ENCODE measurements at regions not wholly inside any gene's neighbourhood (a gene's known extent, or its start where the extent isn't known, plus 50 kb on each side); places are given as distances from the start of the nearest gene placed in this dataset.

GRCh38 chr10:6342096-6342685 lies 139.5 kb downstream of the PFKFB3 start:
- no peak for DNase-seq (ENCODE audit: low read depth)

- no peak for DNase-seq (ENCODE audit: low read depth)
These were observed 140.7 kb downstream of the PFKFB3 start for GRCh38 chr10:6343305-6344010.

- DNase-seq (ENCODE audit: low read depth) = no peak
These were observed 142.7 kb downstream of the PFKFB3 start for GRCh38 chr10:6345404-6345803.

DNA sequence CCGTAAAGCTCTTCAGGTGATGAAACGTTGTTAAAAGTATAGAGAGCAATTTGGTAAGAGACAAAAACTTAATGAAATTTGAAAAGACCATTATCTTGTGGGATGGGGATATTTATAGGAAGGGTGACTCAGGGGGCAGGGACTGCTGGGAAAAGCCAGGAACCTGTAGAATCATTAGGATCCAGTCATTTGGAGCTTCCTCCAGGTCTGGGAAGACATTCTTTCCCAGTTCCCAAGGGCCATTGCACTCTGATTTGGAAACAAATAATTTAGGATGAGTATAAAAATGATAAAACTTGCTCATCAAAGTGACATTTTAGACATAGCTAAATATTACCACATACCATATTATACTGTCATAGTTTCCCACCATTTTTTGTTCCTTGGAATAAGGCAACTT lies 143.9 kb downstream of the PFKFB3 start:
- peak; percentile 11 for DNase-seq (ENCODE audit: low read depth)

DNA sequence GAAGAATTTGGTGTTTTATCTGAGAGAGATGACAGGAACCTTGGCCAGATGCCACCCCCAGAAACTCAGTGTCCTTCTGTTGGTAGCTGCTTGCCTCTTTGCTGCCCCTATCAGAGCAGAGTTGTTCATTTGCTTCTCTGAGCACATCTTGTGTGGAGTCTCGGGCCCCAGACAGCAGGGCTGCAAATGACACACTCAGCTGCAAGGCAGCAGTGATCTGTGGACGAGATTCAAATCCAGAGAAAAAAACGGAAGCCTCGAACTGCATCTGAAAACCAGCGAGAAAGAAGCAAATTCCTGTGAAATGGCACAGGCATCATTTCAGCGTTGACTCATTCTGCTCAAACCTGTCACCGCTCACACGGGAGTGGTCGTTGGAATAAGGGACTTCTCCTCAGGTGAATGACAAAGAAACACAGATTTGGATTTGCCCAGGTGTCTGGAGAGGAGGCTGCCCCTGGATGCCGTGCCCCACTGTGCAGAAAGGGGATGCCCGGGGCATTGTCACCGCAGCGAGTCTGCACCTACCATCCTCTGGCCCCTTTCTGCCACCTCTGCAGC lies 144.7 kb downstream of the PFKFB3 start:
- peak; percentile 32 for DNase-seq (ENCODE audit: low read depth)

- peak; percentile 21 for DNase-seq (ENCODE audit: low read depth)
These were observed 145.6 kb downstream of the PFKFB3 start for GRCh38 chr10:6348096-6348874.

GRCh38 chr10:6349846-6350535 lies 147.3 kb downstream of the PFKFB3 start:
- no peak for DNase-seq (ENCODE audit: low read depth)

DNA sequence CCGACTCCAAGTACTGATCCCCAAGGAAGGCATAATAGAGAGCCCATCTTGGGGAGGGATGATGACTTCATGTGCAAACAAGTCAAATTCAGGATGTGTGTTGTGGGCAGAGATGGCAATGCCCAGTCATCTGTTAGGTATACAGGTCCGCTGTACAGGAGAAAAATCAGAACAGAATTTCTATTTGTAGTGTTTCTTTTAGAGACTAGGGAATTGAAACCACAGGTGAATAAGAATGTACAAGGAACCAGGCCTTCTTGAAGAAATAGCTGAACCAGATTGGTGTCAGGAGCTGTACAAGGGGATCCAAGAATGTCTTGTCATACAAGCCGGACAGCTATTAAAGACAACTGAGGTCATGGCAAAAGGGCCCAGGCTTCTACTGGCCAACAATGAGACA lies 147.9 kb downstream of the PFKFB3 start:
- DNase-seq (ENCODE audit: low read depth) = no peak

- peak; percentile 14 for DNase-seq (ENCODE audit: low read depth)
These were observed 148.8 kb downstream of the PFKFB3 start for GRCh38 chr10:6351495-6351894.

- DNase-seq (ENCODE audit: low read depth) = no peak
These were observed 150.8 kb downstream of the PFKFB3 start for GRCh38 chr10:6353526-6353925.

DNA sequence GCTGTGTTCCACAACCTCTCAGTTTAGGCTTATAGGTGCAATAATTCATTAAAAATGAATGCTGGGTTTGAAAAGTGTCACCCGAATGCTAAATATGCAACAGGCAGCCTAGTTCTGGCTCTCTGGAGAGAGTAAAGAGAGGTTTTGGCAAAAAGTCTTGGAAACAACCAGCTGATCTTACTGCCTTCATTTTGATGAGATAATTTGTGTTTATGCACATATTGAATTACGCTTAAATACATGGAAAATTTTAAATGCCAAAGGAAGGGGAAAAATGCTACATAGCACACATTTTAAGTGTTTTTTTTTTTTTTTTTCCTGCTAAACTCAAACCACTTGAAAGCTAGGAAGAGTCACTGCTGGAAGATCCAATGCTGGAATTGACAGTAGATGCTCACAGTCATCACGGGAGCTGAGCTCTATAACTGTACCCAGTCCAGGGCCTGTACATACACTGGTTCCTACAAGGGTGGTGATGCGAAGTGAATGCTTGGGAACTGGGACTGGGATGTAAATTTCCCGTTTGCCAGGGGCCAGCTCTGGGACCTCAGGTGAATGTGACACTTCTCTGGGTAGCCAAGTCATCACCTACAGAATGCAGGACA lies 151.5 kb downstream of the PFKFB3 start:
- DNase-seq (ENCODE audit: low read depth) = no peak

DNA sequence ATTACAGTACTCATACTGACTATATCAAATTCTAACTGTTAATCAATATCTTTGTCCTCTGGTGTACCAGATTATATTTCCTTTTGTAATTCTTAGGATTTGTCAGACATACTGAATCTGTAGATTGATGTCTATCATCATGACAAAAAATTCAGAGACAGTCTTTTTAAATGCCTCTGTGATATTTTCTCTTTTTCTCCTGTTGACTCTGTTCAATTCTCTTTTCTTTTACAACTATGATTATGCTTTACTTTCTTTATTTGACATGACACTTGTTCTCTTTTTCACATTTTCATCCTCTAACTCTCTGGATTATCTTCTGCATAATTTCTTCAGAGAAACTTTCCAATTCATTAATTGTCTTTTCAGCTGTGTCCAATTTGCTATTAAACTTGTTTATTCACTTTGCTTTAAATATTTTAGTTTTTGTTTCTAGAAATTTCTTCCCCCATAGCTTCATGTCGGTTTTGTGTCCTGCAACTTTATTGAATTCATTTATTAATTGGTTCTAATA lies 153.6 kb downstream of the PFKFB3 start:
- DNase-seq (ENCODE audit: low read depth) = no peak

DNA sequence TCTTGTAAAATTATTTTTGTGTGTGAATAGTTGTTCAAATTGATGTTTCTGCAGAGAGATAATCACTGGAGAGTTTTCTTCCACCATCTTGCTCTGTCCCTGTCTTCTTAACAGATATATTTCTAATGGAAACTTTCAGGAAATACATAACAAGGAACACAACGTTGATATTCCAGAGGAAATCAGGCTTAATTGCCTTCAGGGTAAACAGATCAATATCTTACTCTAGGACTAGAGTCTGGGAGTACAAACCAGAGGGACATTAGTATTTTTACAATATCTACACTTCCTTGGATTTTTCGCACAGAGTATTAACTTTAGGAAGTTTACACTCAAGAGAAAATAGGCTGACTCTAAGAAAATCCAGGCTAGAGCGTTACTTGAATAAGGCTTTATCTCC lies 159.1 kb downstream of the PFKFB3 start:
- DNase-seq (ENCODE audit: low read depth) = no peak

DNA sequence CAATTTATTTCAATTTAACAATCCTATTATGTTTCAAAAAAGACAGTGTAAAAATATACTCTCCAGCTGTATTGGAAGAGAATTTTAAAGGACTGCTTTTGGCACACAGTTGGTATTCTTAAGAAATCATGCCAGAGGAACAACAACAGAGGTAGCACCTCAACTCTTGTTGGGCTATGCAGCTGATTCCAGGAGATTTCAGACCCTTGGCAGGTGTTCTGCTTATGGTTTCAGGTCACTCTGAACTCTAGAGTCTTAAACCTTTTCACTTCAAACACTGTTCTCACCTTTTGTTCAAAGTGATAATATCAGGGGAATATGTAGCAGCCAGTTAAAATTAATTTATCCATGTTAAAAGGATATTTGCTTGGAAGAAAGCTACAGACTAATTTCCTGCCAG lies 160.1 kb downstream of the PFKFB3 start:
- DNase-seq (ENCODE audit: low read depth) = no peak

- DNase-seq (ENCODE audit: low read depth) = no peak
These were observed 160.8 kb downstream of the PFKFB3 start for GRCh38 chr10:6363511-6363910.

DNA sequence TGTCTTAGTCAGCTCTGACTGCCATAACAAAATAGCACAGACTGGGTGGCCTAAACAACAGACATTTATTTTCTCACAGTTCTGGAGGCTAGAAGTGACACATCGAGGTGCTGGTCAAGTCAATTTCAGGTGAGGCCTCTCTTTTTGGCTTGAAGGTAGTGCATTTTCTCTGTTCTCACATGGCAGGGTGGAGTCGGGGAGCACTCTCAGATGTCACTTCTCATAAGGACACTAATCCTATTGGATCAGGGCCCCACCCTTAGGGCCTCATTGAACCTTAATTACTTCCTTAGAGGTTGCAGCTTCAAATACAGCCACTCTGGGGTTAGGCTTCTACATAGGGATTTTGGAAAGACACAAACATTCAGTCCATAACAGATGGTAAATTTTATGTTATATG lies 161.6 kb downstream of the PFKFB3 start:
- DNase-seq (ENCODE audit: low read depth) = no peak

- DNase-seq (ENCODE audit: low read depth) = no peak
These were observed 162.2 kb downstream of the PFKFB3 start for GRCh38 chr10:6364893-6365292.

DNA sequence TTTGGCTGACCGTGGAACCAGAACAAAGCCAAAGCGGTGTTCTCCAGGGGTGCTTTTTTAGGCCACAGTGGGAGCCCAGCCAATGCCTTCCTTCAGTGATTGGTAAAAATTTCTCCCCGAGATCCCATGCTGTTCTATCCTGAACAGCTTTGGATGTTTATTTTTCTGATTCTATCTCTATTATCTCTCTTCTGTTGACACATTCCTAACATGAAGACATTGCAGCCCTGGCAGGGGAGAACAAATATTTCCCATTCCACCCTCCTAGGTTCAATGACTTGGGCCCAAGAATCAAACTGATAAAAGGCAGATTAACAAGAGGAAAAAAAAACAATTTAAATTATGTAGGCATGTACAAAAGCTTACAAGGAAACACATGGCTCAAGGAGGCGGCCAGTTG lies 162.7 kb downstream of the PFKFB3 start:
- no peak for DNase-seq (ENCODE audit: low read depth)

Measured in ELR (cell line).